ENCODE measurements at regions not wholly inside any gene's neighbourhood (a gene's known extent, or its start where the extent isn't known, plus 50 kb on each side); places are given as distances from the start of the nearest gene placed in this dataset.

DNA sequence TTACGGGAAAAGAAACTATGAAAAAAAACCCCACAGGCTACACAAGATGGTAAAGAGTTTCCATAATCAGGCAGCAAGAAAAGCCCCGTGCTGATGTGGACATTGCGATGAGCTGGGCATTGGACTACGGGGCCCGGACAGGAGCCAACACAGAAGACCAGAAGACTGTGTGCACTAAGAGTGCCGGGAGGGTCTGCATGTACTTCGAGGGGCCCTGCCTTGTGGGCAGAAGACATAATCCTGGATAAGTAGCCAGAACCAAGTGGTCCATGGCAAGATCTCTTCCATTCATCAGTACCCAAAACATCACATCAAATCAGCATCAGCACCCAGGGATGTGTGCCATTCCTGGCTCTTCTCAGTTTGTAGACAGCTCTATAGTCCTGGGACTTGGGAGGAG, 317.8 kb downstream of the FGF9 start:
- TF ChIP-seq, protein P1, sequence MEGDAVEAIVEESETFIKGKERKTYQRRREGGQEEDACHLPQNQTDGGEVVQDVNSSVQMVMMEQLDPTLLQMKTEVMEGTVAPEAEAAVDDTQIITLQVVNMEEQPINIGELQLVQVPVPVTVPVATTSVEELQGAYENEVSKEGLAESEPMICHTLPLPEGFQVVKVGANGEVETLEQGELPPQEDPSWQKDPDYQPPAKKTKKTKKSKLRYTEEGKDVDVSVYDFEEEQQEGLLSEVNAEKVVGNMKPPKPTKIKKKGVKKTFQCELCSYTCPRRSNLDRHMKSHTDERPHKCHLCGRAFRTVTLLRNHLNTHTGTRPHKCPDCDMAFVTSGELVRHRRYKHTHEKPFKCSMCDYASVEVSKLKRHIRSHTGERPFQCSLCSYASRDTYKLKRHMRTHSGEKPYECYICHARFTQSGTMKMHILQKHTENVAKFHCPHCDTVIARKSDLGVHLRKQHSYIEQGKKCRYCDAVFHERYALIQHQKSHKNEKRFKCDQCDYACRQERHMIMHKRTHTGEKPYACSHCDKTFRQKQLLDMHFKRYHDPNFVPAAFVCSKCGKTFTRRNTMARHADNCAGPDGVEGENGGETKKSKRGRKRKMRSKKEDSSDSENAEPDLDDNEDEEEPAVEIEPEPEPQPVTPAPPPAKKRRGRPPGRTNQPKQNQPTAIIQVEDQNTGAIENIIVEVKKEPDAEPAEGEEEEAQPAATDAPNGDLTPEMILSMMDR (conservative IDR thresholded peaks at IDR 0.05) = no peak
- TF ChIP-seq EZH2 (IDR thresholded peaks at IDR 0.05; ENCODE audit: low read depth) = no peak
